Pancreas (tissue), 10 donors: ENCODE measurements at regions not wholly inside any gene's neighbourhood (a gene's known extent, or its start where the extent isn't known, plus 50 kb on each side); places are given as distances from the start of the nearest gene placed in this dataset.

Source experiments
- ATAC-seq, 4 donors: fragments of 200-7000 bp; cut with Tn5 transposase; one replicate each; pipeline versions ENCODE4 v1.8.0 to v1.9.1; 2020; ENCODE audit warnings: mild to moderate bottlenecking in 4 of 4, moderate library complexity in 4 of 4
- DNase-seq, 6 donors: peaks; one replicate each; pipeline ENCODE4 v3.0.0-alpha.2; 2020
- FAIRE-seq: peaks from 2 replicates; lab custom pipeline; 2012; peaks lifted over from hg19 to GRCh38; lab: Jason Lieb, UNC
- H3K27ac ChIP-seq, 4 donors: fragments of 200-600 bp; sonication (generic); 1 replicate in 3 of 4; 2 replicates in 1 of 4; pipeline versions ENCODE4 v1.5.0 to v1.8.0; 2020
- H3K27me3 ChIP-seq, 4 donors: fragments of 200-600 bp; one replicate each; pipeline ENCODE4 v1.8.0; 2021
- H3K36me3 ChIP-seq, 3 donors: fragments of 200-600 bp; sonication (generic) in 1 of 3; one replicate each; pipeline versions ENCODE4 v1.5.0 to v1.8.0; 2020 to 2021
- H3K4me1 ChIP-seq, 3 donors: fragments of 200-600 bp; one replicate each; pipeline ENCODE4 v1.8.0; 2021
- H3K4me3 ChIP-seq, 4 donors: fragments of 200-600 bp; sonication (generic) in 2 of 4; one replicate each; pipeline versions ENCODE4 v1.5.0 to v1.8.0; 2020 to 2021
- H3K9me3 ChIP-seq, 4 donors: fragments of 200-600 bp; one replicate each; pipeline ENCODE4 v1.8.0; 2021
- CTCF ChIP-seq, 4 donors: fragments of 200-600 bp; sonication (generic) in 3 of 4; IDR thresholded peaks; one replicate each; pipeline versions ENCODE4 v1.5.0 to v1.8.0; 2021; ENCODE audit warnings: antibody characterized with exemption in 4 of 4
- WGBS, 2 donors: extraction: QIAGEN DNeasy Blood & Tissue Kit; methylation state at CpG; one replicate each; pipeline ENCODE4 v1.1.7; 2013; 5-methylcytosine and 5-hydroxymethylcytosine counted together
- intact Hi-C, 3 donors: fragments of 100-400 bp; cut with DNase I; formaldehyde crosslinking; loops; one replicate each; pipeline versions ENCODE4 v1.11.1 to v1.14.2; 2022
- donor health status: healthy with polysubstance abuse.
- donor health status: DM: no; HTN: no; CAD: no; lungs with moderate emphysema.
- donor health status: DM: no; HTN: no; CAD: no.
- donor health status: control.
- donor health status: control.
- donor health status: Bipolar disorder and iron deficiency.
- donor health status: DM: yes; HTN: yes; CAD: no.
- donor health status: DM: no; HTN: no; CAD: no.
- donor health status: DM: no; HTN: no; CAD: no.
- donor health status: DM: yes; HTN: yes; CAD: no.

- no peak for FAIRE-seq
- ATAC-seq = no peak
- H3K27me3 ChIP-seq = no peaks in the 10 kb centered on the region
- no peak for TF ChIP-seq CTCF (IDR thresholded peaks at IDR 0.05)
- WGBS, 2 donors = 61 to 70% methylated on average over 2 of the region's 2 CpGs
- H3K9me3 ChIP-seq = no peaks in the 10 kb centered on the region
- H3K4me3 ChIP-seq = no peak overlapping the region
- no peak overlapping the region for H3K27ac ChIP-seq
- DNase-seq = peak in 1 of 6 donors; percentile 28
- no peaks in the 10 kb centered on the region for H3K4me1 ChIP-seq
- intact Hi-C loops = no loop called here
- H3K36me3 ChIP-seq = no peaks in the 10 kb centered on the region
Observed at GRCh38 chr5:45800331-45800730, 104.2 kb upstream of the HCN1 start.

- no peak for ATAC-seq
- no peak for TF ChIP-seq CTCF (IDR thresholded peaks at IDR 0.05)
- Histone ChIP-seq H3K4me3 (no peak overlapping the region), H3K27me3 (no peaks in the 10 kb centered on the region), H3K4me1 (no peaks in the 10 kb centered on the region), H3K36me3 (no peaks in the 10 kb centered on the region), H3K9me3 (no peaks in the 10 kb centered on the region), H3K27ac (no peak overlapping the region)
- no peak for FAIRE-seq
- 36 to 54% methylated on average over 1 of the region's 1 CpG for WGBS, 2 donors
- no peak for DNase-seq
- intact Hi-C loops = no loop called here
Observed at GRCh38 chr5:45799388-45799787, 103.2 kb upstream of the HCN1 start.

- TF ChIP-seq CTCF (IDR thresholded peaks at IDR 0.05) = peak; percentile 7 to 29 (median 20)
- peak in 1 of 4 donors; percentile 36 for ATAC-seq
- no peak for DNase-seq
- no peak for FAIRE-seq
- Histone ChIP-seq H3K9me3 (no peaks in the 10 kb centered on the region), H3K27ac (no peak overlapping the region), H3K4me1 (no peaks in the 10 kb centered on the region), H3K36me3 (no peaks in the 10 kb centered on the region), H3K27me3 (no peaks in the 10 kb centered on the region), H3K4me3 (no peak overlapping the region)
- 40 to 42% methylated on average over 1 of the region's 1 CpG for WGBS, 2 donors
- intact Hi-C loops = no loop called here
Observed at GRCh38 chr5:45796959-45797553, 100.9 kb upstream of the HCN1 start.

- TF ChIP-seq CTCF (IDR thresholded peaks at IDR 0.05) = no peak
- Histone ChIP-seq H3K9me3 (no peaks in the 10 kb centered on the region), H3K4me1 (no peaks in the 10 kb centered on the region), H3K36me3 (no peaks in the 10 kb centered on the region), H3K4me3 (no peak overlapping the region), H3K27ac (no peak overlapping the region), H3K27me3 (no peaks in the 10 kb centered on the region)
- ATAC-seq = no peak
- intact Hi-C loops = no loop called here
- 35 to 53% methylated on average over 1 of the region's 1 CpG for WGBS, 2 donors
- no peak for DNase-seq
- FAIRE-seq = no peak
Observed at GRCh38 chr5:45795458-45795857, 99.3 kb upstream of the HCN1 start.

GRCh38 chr5:45793638-45794532 lies 97.7 kb upstream of the HCN1 start:
- no peak overlapping the region for H3K4me3 ChIP-seq
- no peak for TF ChIP-seq CTCF (IDR thresholded peaks at IDR 0.05)
- H3K27ac ChIP-seq = no peak overlapping the region
- ATAC-seq = no peak
- no peak for DNase-seq
- H3K4me1 ChIP-seq = no peaks in the 10 kb centered on the region
- H3K9me3 ChIP-seq = no peaks in the 10 kb centered on the region
- intact Hi-C loops = no loop called here
- 77 to 86% methylated on average over 9 of the region's 9 CpGs for WGBS, 2 donors
- no peaks in the 10 kb centered on the region for H3K27me3 ChIP-seq
- no peak for FAIRE-seq
- no peaks in the 10 kb centered on the region for H3K36me3 ChIP-seq
